ENCODE measurements at regions not wholly inside any gene's neighbourhood (a gene's known extent, or its start where the extent isn't known, plus 50 kb on each side); places are given as distances from the start of the nearest gene placed in this dataset.
A peak's percentile ranks its signal among the peaks of the same experiment; 100 is the strongest.
"Not testable (repeated sequence)": the region's sequence is repeated elsewhere in the genome, so short reads cannot be mapped to it uniquely, and the experiment has no call there.

GRCh38 chrX:140149761-140150160 lies 184.4 kb upstream of the CXorf66 start:
- Mint-ChIP-seq H3K27ac (no peak overlapping the region), H3K27me3 (ENCODE audit: insufficient read depth) (peaks cover 39% of the 10 kb centered on the region), H3K4me1 (peaks cover 1% of the 10 kb centered on the region), H3K36me3 (ENCODE audit: low read depth) (no peaks in the 10 kb centered on the region), H3K9me3 (peaks cover 4% of the 10 kb centered on the region), H3K4me3 (no peak overlapping the region)
- Histone ChIP-seq H3K36me3 (ENCODE audit: control insufficient read depth, insufficient read depth, low read length) (no peaks in the 10 kb centered on the region), H3K27ac (ENCODE audit: low read depth, low read length) (no peak overlapping the region), H3K9me3 (ENCODE audit: control insufficient read depth, low read length) (no peaks in the 10 kb centered on the region), H3K9ac (ENCODE audit: extremely low read depth, low read length, poor library complexity, severe bottlenecking) (no peak overlapping the region), H3K27me3 (ENCODE audit: control insufficient read depth, insufficient read depth, low read length, poor library complexity, severe bottlenecking) (peaks cover 19% of the 10 kb centered on the region), H3K4me1 (ENCODE audit: control insufficient read depth, insufficient read depth, low read length) (no peaks in the 10 kb centered on the region), H3K4me3 (ENCODE audit: low read length) (no peak overlapping the region)
- no peak for DNase-seq
- peak; percentile 65 for TF ChIP-seq CTCF (conservative IDR thresholded peaks at IDR 0.05)

DNA sequence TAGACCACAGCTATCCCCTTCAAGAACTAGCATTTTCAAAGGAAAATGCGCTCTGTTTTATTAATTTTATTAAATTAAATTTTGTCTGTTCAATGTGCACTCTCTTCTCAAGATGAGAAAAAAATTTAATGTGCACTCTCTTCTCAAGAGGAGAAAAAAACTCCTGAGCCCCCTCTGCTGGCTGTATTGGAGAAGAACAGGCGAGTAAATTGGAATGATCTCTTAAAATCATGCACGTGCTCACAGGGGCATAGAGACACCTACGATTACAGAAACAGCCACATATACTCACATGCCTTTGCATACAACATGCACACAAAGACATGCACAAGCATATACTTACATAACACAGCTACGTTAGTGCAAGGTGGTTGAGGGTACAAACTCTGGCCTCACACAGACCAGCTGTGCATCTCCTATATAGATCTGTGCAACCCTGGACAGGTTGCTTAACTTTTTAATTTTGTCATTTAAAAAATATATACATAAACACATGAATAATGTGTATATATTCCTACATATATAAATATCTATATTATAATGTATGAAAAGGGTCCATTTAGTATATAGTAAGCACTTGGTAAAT lies 176.2 kb upstream of the CXorf66 start:
- H3K9me3 Mint-ChIP-seq = peaks cover 3% of the 10 kb centered on the region
- Histone ChIP-seq H3K4me3 (ENCODE audit: low read length) (no peak overlapping the region), H3K9me3 (ENCODE audit: control insufficient read depth, low read length) (peaks cover 3% of the 10 kb centered on the region), H3K27ac (ENCODE audit: low read depth, low read length) (no peak overlapping the region), H3K9ac (ENCODE audit: extremely low read depth, low read length, poor library complexity, severe bottlenecking) (no peak overlapping the region), H3K27me3 (ENCODE audit: control insufficient read depth, insufficient read depth, low read length, poor library complexity, severe bottlenecking) (peaks cover 53% of the 10 kb centered on the region), H3K36me3 (ENCODE audit: control insufficient read depth, insufficient read depth, low read length) (no peaks in the 10 kb centered on the region), H3K4me1 (ENCODE audit: control insufficient read depth, insufficient read depth, low read length) (no peaks in the 10 kb centered on the region)
- peak; percentile 89 for TF ChIP-seq CTCF (conservative IDR thresholded peaks at IDR 0.05)
- peaks cover 27% of the 10 kb centered on the region for H3K27me3 Mint-ChIP-seq (ENCODE audit: insufficient read depth)
- peak; percentile 68 for DNase-seq
- H3K4me3 Mint-ChIP-seq = no peak overlapping the region
- H3K27ac Mint-ChIP-seq = no peak overlapping the region
- H3K4me1 Mint-ChIP-seq = no peaks in the 10 kb centered on the region
- 22% methylated on average over 4 of the region's 5 CpGs; no CpG with 5 or more reads in 1 of the 2 experiments for WGBS, 2 experiments (ENCODE audit: insufficient coverage in 1 of 2, insufficient read length in 1 of 2)
- H3K36me3 Mint-ChIP-seq (ENCODE audit: low read depth) = no peaks in the 10 kb centered on the region

DNA sequence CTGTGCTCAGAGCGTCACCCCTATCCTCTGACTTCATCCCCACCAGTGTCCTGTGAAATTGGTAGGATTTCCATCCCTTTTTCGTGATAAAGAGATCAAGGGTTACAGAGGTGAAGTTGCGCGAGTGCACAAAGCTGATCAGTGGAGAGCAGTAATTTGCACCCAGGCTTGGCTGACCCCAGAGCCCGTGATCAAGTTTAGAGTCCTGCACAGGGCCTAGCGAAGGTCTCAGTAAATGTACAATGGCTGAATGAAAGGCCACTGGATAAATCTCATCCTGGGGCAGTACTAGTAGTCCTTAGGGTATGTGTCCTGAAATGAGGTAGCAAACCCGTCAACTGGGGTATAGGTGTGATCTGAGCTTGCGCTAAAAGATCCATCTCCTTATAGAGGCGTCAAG lies 173.2 kb upstream of the CXorf66 start:
- not testable (repeated sequence) for H3K4me3 Mint-ChIP-seq; H3K27ac ChIP-seq (ENCODE audit: low read depth, low read length); H3K27ac Mint-ChIP-seq; H3K9ac ChIP-seq (ENCODE audit: extremely low read depth, low read length, poor library complexity, severe bottlenecking); H3K36me3 Mint-ChIP-seq (ENCODE audit: low read depth); H3K4me1 ChIP-seq (ENCODE audit: control insufficient read depth, insufficient read depth, low read length); H3K36me3 ChIP-seq (ENCODE audit: control insufficient read depth, insufficient read depth, low read length); H3K4me1 Mint-ChIP-seq; H3K4me3 ChIP-seq (ENCODE audit: low read length); DNase-seq
- WGBS, 2 experiments (ENCODE audit: insufficient coverage in 1 of 2, insufficient read length in 1 of 2) = 94 to 95% methylated on average over 4 to 8 of the region's 9 CpGs
- peaks cover 15% of the 10 kb centered on the region for H3K9me3 ChIP-seq (ENCODE audit: control insufficient read depth, low read length)
- peaks cover 23% of the 10 kb centered on the region for H3K27me3 Mint-ChIP-seq (ENCODE audit: insufficient read depth)
- peaks cover 17% of the 10 kb centered on the region for H3K9me3 Mint-ChIP-seq
- peaks cover 35% of the 10 kb centered on the region for H3K27me3 ChIP-seq (ENCODE audit: control insufficient read depth, insufficient read depth, low read length, poor library complexity, severe bottlenecking)

DNA sequence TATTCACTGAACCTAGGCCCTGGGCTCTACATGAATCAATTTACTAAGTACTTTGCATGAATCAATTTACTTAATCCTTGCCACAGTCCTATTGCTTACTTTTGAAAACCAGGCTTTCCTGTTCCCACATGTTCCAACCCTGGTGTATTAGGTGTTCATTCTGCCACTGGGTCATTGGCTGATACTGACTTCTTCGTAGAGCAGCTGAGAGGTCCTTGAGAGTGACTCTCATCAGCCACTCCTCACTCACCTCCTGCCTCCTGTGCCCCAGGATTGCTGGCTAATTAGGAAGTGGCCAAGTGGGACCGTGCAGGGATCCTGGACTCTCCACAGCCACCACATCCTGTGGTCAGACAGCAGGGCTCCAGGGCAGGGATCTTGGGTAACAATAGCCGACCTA lies 172.7 kb upstream of the CXorf66 start:
- H3K9ac ChIP-seq (ENCODE audit: extremely low read depth, low read length, poor library complexity, severe bottlenecking); H3K4me1 ChIP-seq (ENCODE audit: control insufficient read depth, insufficient read depth, low read length); DNase-seq; H3K36me3 Mint-ChIP-seq (ENCODE audit: low read depth); H3K27ac Mint-ChIP-seq; H3K36me3 ChIP-seq (ENCODE audit: control insufficient read depth, insufficient read depth, low read length); H3K4me1 Mint-ChIP-seq; H3K4me3 ChIP-seq (ENCODE audit: low read length); H3K4me3 Mint-ChIP-seq; H3K27ac ChIP-seq (ENCODE audit: low read depth, low read length): not testable (repeated sequence)
- peaks cover 35% of the 10 kb centered on the region for H3K27me3 ChIP-seq (ENCODE audit: control insufficient read depth, insufficient read depth, low read length, poor library complexity, severe bottlenecking)
- Mint-ChIP-seq H3K9me3 (peaks cover 17% of the 10 kb centered on the region), H3K27me3 (ENCODE audit: insufficient read depth) (peaks cover 23% of the 10 kb centered on the region)
- peaks cover 15% of the 10 kb centered on the region for H3K9me3 ChIP-seq (ENCODE audit: control insufficient read depth, low read length)
- 100% methylated on average over 1 of the region's 3 CpGs; no CpG with 5 or more reads in 1 of the 2 experiments for WGBS, 2 experiments (ENCODE audit: insufficient coverage in 1 of 2, insufficient read length in 1 of 2)

Measured in endodermal cell (in vitro differentiated cells).